ENCODE measurements at regions not wholly inside any gene's neighbourhood (a gene's known extent, or its start where the extent isn't known, plus 50 kb on each side); places are given as distances from the start of the nearest gene placed in this dataset.

DNA sequence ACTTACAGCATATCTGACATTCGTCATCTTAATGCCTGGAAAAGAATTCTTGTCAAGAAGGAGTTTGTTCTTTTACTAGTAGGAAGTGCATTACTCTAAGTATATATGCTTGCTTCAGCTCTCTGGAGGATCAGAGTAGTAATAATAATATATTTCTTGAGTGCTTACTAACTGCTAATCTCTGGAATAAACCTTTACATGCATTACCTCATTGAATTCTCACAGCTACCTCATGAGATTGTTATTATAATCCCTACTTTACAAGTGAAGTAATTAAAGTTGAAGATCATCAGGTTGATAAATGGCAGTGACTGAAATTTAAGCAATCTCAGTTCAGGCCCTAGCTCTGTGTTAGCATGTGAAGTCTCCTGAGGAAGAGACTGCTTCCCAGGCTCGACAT, 115.0 kb upstream of the PDE5A start:
- peak overlapping the region; percentile 44 for H4K5ac ChIP-seq (ENCODE audit: low read depth, low read length)
- no peaks in the 10 kb centered on the region for H3K36me3 ChIP-seq (ENCODE audit: control insufficient read depth, insufficient read depth, low read length)
- H3K23ac ChIP-seq (ENCODE audit: low read depth, low read length): no peak overlapping the region
- H2AK5ac ChIP-seq (ENCODE audit: low read depth, low read length): peak overlapping the region; percentile 70; the same call in 1 of the 2 replicates
- no peak for TF ChIP-seq CHD1 (IDR thresholded peaks at IDR 0.05; ENCODE audit: low read depth, low read length)
- no peak for TF ChIP-seq POLR2A (IDR thresholded peaks at IDR 0.05; ENCODE audit: low read depth, low read length)
- no peak for TF ChIP-seq FOS (IDR thresholded peaks at IDR 0.05; ENCODE audit: low read depth, low read length)
- TF ChIP-seq, protein P1, sequence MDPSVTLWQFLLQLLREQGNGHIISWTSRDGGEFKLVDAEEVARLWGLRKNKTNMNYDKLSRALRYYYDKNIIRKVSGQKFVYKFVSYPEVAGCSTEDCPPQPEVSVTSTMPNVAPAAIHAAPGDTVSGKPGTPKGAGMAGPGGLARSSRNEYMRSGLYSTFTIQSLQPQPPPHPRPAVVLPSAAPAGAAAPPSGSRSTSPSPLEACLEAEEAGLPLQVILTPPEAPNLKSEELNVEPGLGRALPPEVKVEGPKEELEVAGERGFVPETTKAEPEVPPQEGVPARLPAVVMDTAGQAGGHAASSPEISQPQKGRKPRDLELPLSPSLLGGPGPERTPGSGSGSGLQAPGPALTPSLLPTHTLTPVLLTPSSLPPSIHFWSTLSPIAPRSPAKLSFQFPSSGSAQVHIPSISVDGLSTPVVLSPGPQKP (IDR thresholded peaks at IDR 0.05; ENCODE audit: borderline replicate concordance, low read depth, low read length): no peak
- TF ChIP-seq NFE2L2 (IDR thresholded peaks at IDR 0.05; ENCODE audit: low read depth, low read length): no peak
- ATAC-seq (ENCODE audit: low read depth) (no peak), DNase-seq (no peak)
- no peak overlapping the region for H3K4me2 ChIP-seq (ENCODE audit: low read depth, low read length)
- no peak overlapping the region for H3K56ac ChIP-seq (ENCODE audit: extremely low read depth, insufficient read depth, low read length)
- no peak overlapping the region for H3K27ac ChIP-seq (ENCODE audit: insufficient read depth, low read length)
- no CpG with 5 or more reads among the region's 2 CpGs for WGBS, 2 experiments (ENCODE audit: extremely low coverage in 2 of 2, insufficient read length in 1 of 2)
- H3K79me1 ChIP-seq (ENCODE audit: low read depth in 1 of 2, low read length in 2 of 2): no peaks in the 10 kb centered on the region
- dilution Hi-C loops (cut with HindIII; ENCODE audit: low sequenced_read_pairs, unreplicated experiment) (no loop called here), intact Hi-C loops (cut with micrococcal nuclease) (no loop called here), in situ Hi-C loops (cut with MboI; ENCODE audit: low sequenced_read_pairs) (no loop called here)
- ChIA-PET POLR2A (ENCODE audit: unreplicated experiment) (no interaction called here), CTCF (no interaction called here)
- peaks cover 4% of the 10 kb centered on the region for H3K4me1 ChIP-seq (ENCODE audit: control insufficient read depth, insufficient read depth, low read length)
- H3K18ac ChIP-seq (ENCODE audit: low read depth, low read length): peak overlapping the region; percentile 55; the same call in 1 of the 2 replicates
- BruUV-seq (replicated peaks): no TSS peak
- no peak overlapping the region for H2AFZ ChIP-seq (replicated peaks; ENCODE audit: low read length, poor library complexity)
- H3K9ac ChIP-seq (ENCODE audit: low read depth, low read length): no peak overlapping the region
- H3K4me3 ChIP-seq (ENCODE audit: insufficient read depth, low read depth, low read length): no peak overlapping the region
- no peaks in the 10 kb centered on the region; the same call in 1 of the 2 replicates for H3K9me1 ChIP-seq (ENCODE audit: insufficient read depth, low read length)
- H4K91ac ChIP-seq (ENCODE audit: insufficient read depth, low read depth, low read length): no peak overlapping the region
- H2BK120ac ChIP-seq (ENCODE audit: low read depth, low read length): peak overlapping the region; percentile 83
- no peak overlapping the region for H2BK5ac ChIP-seq (ENCODE audit: low read depth, low read length, poor library complexity, severe bottlenecking)
- H4K20me1 ChIP-seq (ENCODE audit: insufficient read depth, low read length): no peaks in the 10 kb centered on the region
- no peaks in the 10 kb centered on the region for H3K9me3 ChIP-seq (ENCODE audit: control insufficient read depth, insufficient read depth, low read length)
- H2AK9ac ChIP-seq (replicated peaks; ENCODE audit: low read depth, low read length, poor library complexity): no peak overlapping the region
- H2BK20ac ChIP-seq (ENCODE audit: low read depth, low read length): peak overlapping the region; percentile 33
- H3K27me3 ChIP-seq (ENCODE audit: control insufficient read depth, insufficient read depth, low read length): no peaks in the 10 kb centered on the region
- H4K8ac ChIP-seq (ENCODE audit: low read depth in 2 of 2, low read length in 2 of 2): peak overlapping the region in 1 of 2 experiments; percentile 40; a peak in 2 of 4 replicates
- H2BK15ac ChIP-seq (ENCODE audit: low read depth, low read length): peak overlapping the region; percentile 54
- H3K4ac ChIP-seq (ENCODE audit: low read depth, low read length): peak overlapping the region; percentile 76
- no peak overlapping the region for H3K14ac ChIP-seq (replicated peaks; ENCODE audit: low read depth, low read length)
